Esophagus squamous epithelium (tissue), 5 donors: ENCODE measurements at regions not wholly inside any gene's neighbourhood (a gene's known extent, or its start where the extent isn't known, plus 50 kb on each side); places are given as distances from the start of the nearest gene placed in this dataset.

Source experiments
- DNase-seq: peaks from one replicate; lab custom pipeline; 2025; lab: John Stamatoyannopoulos, UW
- H3K27ac ChIP-seq, 4 donors: fragments of 200-600 bp; sonication (generic); one replicate each; pipeline ENCODE4 v1.5.1; 2016 to 2019; ENCODE audit warnings: mild to moderate bottlenecking in 1 of 4
- H3K27me3 ChIP-seq, 4 donors: fragments of 200-600 bp; sonication (generic); 1 replicate in 3 of 4; 2 replicates in 1 of 4; pipeline versions ENCODE4 v1.5.1 to v1.6.0; 2017 to 2021; ENCODE audit warnings: antibody characterized with exemption in 1 of 4
- H3K36me3 ChIP-seq, 3 donors: fragments of 200-600 bp; sonication (generic); one replicate each; pipeline ENCODE4 v1.5.1; 2016 to 2019
- H3K4me1 ChIP-seq, 3 donors: fragments of 200-600 bp; sonication (generic); one replicate each; pipeline ENCODE4 v1.5.1; 2017 to 2019
- H3K4me3 ChIP-seq, 4 donors: fragments of 200-600 bp; sonication (generic); 1 replicate in 3 of 4; 2 replicates in 1 of 4; pipeline ENCODE4 v1.5.1; 2016 to 2019; ENCODE audit warnings: mild to moderate bottlenecking in 2 of 4, moderate library complexity in 1 of 4
- H3K9me3 ChIP-seq, 3 donors: fragments of 200-600 bp; sonication (generic); one replicate each; pipeline ENCODE4 v1.5.1; 2016 to 2019
- CTCF ChIP-seq, 6 experiments: fragments of 450-650 bp in 4 of 6; fragments of 200-600 bp in 2 of 6; sonication (generic) in 2 of 6; IDR thresholded peaks; one replicate each; pipeline ENCODE4 v1.5.1; 2016 to 2019; ENCODE audit warnings: antibody characterized with exemption in 6 of 6, mild to moderate bottlenecking in 4 of 6, moderate library complexity in 4 of 6
- POLR2A ChIP-seq, 4 donors: fragments of 450-650 bp; IDR thresholded peaks; one replicate each; pipeline ENCODE4 v1.6.1; 2017; ENCODE audit warnings: antibody characterized with exemption in 4 of 4, mild to moderate bottlenecking in 4 of 4, moderate library complexity in 3 of 4
- WGBS, 2 donors: methylation state at CpG; one replicate each; pipeline ENCODE4 v1.1.5; 2018; 5-methylcytosine and 5-hydroxymethylcytosine counted together
- intact Hi-C: fragments of 100-400 bp; cut with DNase I; formaldehyde crosslinking; loops from one replicate; pipeline ENCODE4 v1.15.0; 2022
- donor health status: DM: yes; HTN: yes; CAD: no.

DNA sequence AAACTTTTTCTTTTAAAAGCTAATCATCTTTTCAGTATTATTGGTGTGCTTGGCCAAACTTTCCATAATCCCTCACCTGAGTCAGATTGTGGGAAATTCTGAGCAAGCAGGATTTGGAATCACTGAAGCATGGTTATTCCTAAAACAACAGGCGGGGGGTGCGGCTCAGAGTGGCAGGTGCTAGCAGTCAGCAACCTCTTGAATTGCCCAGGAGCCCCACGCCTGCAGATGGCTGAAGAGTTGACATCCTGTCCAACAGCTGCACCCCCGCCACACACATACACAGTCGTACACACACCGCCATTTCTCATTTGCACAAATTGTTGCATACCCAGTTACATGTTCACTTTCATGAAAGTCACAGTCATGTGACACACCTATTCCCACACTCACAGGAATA lies 96.6 kb downstream of the LHX2 start:
- no peak for TF ChIP-seq POLR2A (IDR thresholded peaks at IDR 0.05)
- no peak for TF ChIP-seq CTCF (IDR thresholded peaks at IDR 0.05)
- no peaks in the 10 kb centered on the region for H3K36me3 ChIP-seq
- intact Hi-C loops: no loop called here
- no peak overlapping the region for H3K27ac ChIP-seq
- H3K4me1 ChIP-seq: no peaks in the 10 kb centered on the region
- no peaks in the 10 kb centered on the region for H3K9me3 ChIP-seq
- WGBS, 2 donors: 67 to 76% methylated on average over 3 to 6 of the region's 6 CpGs
- peaks cover 0 to 38% (median 0%) of the 10 kb centered on the region in 4 donors for H3K27me3 ChIP-seq
- no peak for DNase-seq
- H3K4me3 ChIP-seq: no peak overlapping the region

- 41 to 46% methylated on average over 16 of the region's 16 CpGs for WGBS, 2 donors
- no peak for DNase-seq
- intact Hi-C loops: no loop called here
These were observed 98.8 kb downstream of the LHX2 start for GRCh38 chr9:124110307-124110915.

DNA sequence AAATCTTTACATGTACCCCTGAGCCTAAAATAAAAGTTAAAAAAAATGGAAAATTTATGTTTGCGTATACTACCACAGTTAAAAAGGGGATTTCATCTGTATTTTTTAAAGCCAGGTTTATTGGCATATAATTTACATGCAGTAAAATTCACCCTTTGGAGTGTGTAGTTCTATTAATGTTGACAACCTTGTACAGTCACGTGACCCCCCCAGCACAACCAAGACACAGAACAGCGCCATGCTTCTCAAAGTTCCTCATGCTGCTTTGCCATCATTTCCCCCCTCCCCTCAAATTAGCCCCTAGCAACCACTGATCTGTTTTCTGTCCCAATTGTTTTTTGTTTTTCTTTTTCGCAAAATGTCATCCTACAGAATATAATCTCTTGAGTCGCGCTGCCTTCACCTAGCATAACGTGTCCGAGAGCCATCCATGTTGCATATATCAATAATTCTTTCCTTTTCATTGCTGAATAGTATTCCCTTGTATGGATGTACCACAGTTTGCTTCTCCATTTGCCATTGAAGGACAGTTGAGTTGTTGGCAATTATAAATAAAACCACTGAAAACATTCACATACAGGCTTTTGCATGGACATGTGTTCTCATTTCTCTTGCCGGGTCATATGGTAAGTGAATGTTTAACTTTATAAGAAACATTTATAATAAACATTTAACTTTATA lies 105.3 kb downstream of the LHX2 start:
- no peak overlapping the region for H3K4me3 ChIP-seq
- 80 to 87% methylated on average over 9 of the region's 9 CpGs for WGBS, 2 donors
- H3K27ac ChIP-seq: no peak overlapping the region
- H3K36me3 ChIP-seq: no peaks in the 10 kb centered on the region
- no peak for DNase-seq
- no peaks in the 10 kb centered on the region for H3K4me1 ChIP-seq
- intact Hi-C loops: no loop called here
- TF ChIP-seq CTCF (IDR thresholded peaks at IDR 0.05): no peak
- no peak for TF ChIP-seq POLR2A (IDR thresholded peaks at IDR 0.05)
- peaks cover 0 to 6% (median 5%) of the 10 kb centered on the region in 3 donors for H3K9me3 ChIP-seq
- peaks cover 0 to 40% (median 0%) of the 10 kb centered on the region in 4 donors for H3K27me3 ChIP-seq

More at GRCh38 chr9:124110307-124110915, 98.8 kb downstream of the LHX2 start:
- Histone ChIP-seq H3K27me3 (peaks cover 0 to 50% (median 0%) of the 10 kb centered on the region in 4 donors), H3K4me3 (no peak overlapping the region), H3K4me1 (no peaks in the 10 kb centered on the region), H3K9me3 (no peaks in the 10 kb centered on the region), H3K27ac (no peak overlapping the region), H3K36me3 (no peaks in the 10 kb centered on the region)
- no peak for TF ChIP-seq POLR2A (IDR thresholded peaks at IDR 0.05)
- TF ChIP-seq CTCF (IDR thresholded peaks at IDR 0.05): no peak

DNA sequence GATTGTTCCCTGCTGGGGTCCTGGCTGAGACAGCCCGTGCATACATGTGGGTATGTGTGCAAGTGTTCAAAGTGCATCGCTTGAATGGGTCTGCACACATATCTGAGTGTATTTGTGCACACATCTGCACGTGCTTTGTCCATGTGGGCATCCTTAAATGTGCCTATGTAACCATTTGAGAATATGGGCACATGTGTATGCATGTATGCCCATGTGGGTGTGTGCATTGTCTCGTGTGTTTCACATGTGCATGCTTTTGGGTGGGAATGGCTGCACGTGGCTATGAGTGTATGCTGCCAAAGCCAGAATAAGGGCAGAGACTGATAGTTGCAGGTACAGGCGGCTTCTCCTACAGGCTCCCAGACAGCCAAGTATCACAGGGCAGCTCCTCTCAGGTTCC lies 107.3 kb downstream of the LHX2 start:
- H3K4me1 ChIP-seq: no peaks in the 10 kb centered on the region
- no peak for TF ChIP-seq POLR2A (IDR thresholded peaks at IDR 0.05)
- no peak for TF ChIP-seq CTCF (IDR thresholded peaks at IDR 0.05)
- DNase-seq: no peak
- peaks cover 0 to 29% (median 0%) of the 10 kb centered on the region in 4 donors for H3K27me3 ChIP-seq
- intact Hi-C loops: no loop called here
- peaks cover 0 to 9% (median 6%) of the 10 kb centered on the region in 3 donors for H3K9me3 ChIP-seq
- H3K27ac ChIP-seq: no peak overlapping the region
- H3K36me3 ChIP-seq: no peaks in the 10 kb centered on the region
- 55 to 64% methylated on average over 5 to 6 of the region's 6 CpGs for WGBS, 2 donors
- H3K4me3 ChIP-seq: no peak overlapping the region

GRCh38 chr9:124120272-124120671 lies 108.7 kb downstream of the LHX2 start:
- TF ChIP-seq POLR2A (IDR thresholded peaks at IDR 0.05) (no peak), CTCF (IDR thresholded peaks at IDR 0.05) (no peak)
- DNase-seq: no peak
- H3K4me1 ChIP-seq: no peaks in the 10 kb centered on the region
- 66 to 70% methylated on average over 3 of the region's 3 CpGs for WGBS, 2 donors
- peaks cover 0 to 9% (median 6%) of the 10 kb centered on the region in 3 donors for H3K9me3 ChIP-seq
- peaks cover 0 to 23% (median 0%) of the 10 kb centered on the region in 4 donors for H3K27me3 ChIP-seq
- H3K27ac ChIP-seq: no peak overlapping the region
- intact Hi-C loops: loop anchor here (10.0 kb wide), 1 partner anchor 275 kb away; no protein-coding TSS in a partner anchor
- no peak overlapping the region for H3K4me3 ChIP-seq
- H3K36me3 ChIP-seq: no peaks in the 10 kb centered on the region
